Endothelial cell of umbilical vein (primary cell): ENCODE measurements at regions not wholly inside any gene's neighbourhood (a gene's known extent, or its start where the extent isn't known, plus 50 kb on each side); places are given as distances from the start of the nearest gene placed in this dataset.

Experiments used
- EZH2 ChIP-seq: IDR thresholded peaks from 2 replicates; pipeline ENCODE4 v1.6.1; 2012; ENCODE audit warnings: borderline replicate concordance, low read depth, mild to moderate bottlenecking, moderate library complexity, low read length, inconsistent platforms; ENCODE audit not compliant: severe bottlenecking
- FOS ChIP-seq: IDR thresholded peaks from 2 replicates; pipeline ENCODE4 v1.6.1; 2011; ENCODE audit warnings: mild to moderate bottlenecking, low read length, moderate library complexity, borderline replicate concordance; ENCODE audit not compliant: insufficient read depth
- GATA2 ChIP-seq: IDR thresholded peaks from 2 replicates; pipeline ENCODE4 v1.7.0; 2011; ENCODE audit warnings: low read depth, mild to moderate bottlenecking, moderate library complexity, mixed read lengths, low read length; ENCODE audit not compliant: insufficient read length, insufficient read depth
- JUN ChIP-seq: IDR thresholded peaks from 2 replicates; pipeline ENCODE4 v1.6.1; 2011; ENCODE audit warnings: borderline replicate concordance, low read depth; ENCODE audit not compliant: insufficient read length, insufficient read depth
- MYC ChIP-seq: IDR thresholded peaks from one replicate; pipeline ENCODE4 v1.6.1; 2011; ENCODE audit warnings: mild to moderate bottlenecking, low read depth, low read length
- POLR2A ChIP-seq: IDR thresholded peaks from 2 replicates; pipeline ENCODE4 v1.6.1; 2012; ENCODE audit warnings: low read depth, mild to moderate bottlenecking, control low read depth, low read length
- POLR2AphosphoS5 ChIP-seq: IDR thresholded peaks from 2 replicates; pipeline ENCODE4 v1.6.1; 2012; ENCODE audit warnings: low read depth, mild to moderate bottlenecking, control low read depth, low read length, moderate library complexity; ENCODE audit not compliant: insufficient read depth
- TF ChIP-seq, protein P1 (sequence below), 2 donors: IDR thresholded peaks; 1 replicate in 1 of 2; 2 replicates in 1 of 2; pipeline ENCODE4 v1.5.1; 2011; ENCODE audit warnings: low read length in 2 of 2, mild to moderate bottlenecking in 2 of 2, moderate library complexity in 2 of 2, control low read depth in 1 of 2, inconsistent platforms in 1 of 2, low read depth in 1 of 2; ENCODE audit not compliant: insufficient read depth in 1 of 2; ENCODE audit errors: extremely low read depth in 1 of 2
- TF ChIP-seq, protein P2 (sequence below): IDR thresholded peaks from 2 replicates; pipeline ENCODE4 v1.6.1; 2011; ENCODE audit not compliant: insufficient read depth, insufficient read length

DNA sequence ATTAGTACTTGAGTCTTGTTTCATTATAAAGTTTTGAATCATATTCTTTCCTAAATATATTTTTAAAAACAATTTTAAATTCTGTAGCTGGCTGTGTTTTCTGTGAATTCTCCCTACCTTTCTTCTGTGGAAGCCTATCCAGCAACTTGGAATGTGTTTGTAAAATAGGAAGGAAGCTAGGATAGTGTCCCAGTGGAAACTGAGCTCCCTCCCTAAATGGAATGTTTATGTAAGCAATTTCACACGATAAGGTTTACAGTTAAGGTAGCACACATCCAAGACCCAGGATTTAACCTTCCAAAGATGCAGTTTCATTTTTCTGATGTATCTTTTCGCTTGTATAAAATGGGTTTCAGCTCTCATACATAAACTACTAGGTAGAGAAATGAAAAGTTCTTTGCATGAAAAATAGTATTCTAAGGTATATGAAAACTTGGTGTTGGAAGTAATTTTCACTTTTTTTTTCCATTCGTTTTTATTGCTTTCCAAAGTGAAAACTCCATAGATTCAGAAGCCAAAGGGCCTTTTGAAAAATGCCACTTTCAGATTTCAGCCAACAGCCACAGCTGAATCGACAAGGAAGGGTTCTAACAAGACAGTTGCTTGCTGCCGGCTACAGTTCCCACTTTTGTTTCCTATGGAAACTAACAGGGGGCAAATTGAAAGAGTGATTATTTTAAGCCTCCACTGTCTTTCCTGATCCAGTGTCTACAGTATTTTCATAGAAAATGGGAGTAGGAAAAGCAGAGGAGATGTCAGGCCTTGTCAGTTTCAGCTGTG, 405.1 kb upstream of the POU3F3 start:
- TF ChIP-seq EZH2 = no peak
- TF ChIP-seq, protein P1, sequence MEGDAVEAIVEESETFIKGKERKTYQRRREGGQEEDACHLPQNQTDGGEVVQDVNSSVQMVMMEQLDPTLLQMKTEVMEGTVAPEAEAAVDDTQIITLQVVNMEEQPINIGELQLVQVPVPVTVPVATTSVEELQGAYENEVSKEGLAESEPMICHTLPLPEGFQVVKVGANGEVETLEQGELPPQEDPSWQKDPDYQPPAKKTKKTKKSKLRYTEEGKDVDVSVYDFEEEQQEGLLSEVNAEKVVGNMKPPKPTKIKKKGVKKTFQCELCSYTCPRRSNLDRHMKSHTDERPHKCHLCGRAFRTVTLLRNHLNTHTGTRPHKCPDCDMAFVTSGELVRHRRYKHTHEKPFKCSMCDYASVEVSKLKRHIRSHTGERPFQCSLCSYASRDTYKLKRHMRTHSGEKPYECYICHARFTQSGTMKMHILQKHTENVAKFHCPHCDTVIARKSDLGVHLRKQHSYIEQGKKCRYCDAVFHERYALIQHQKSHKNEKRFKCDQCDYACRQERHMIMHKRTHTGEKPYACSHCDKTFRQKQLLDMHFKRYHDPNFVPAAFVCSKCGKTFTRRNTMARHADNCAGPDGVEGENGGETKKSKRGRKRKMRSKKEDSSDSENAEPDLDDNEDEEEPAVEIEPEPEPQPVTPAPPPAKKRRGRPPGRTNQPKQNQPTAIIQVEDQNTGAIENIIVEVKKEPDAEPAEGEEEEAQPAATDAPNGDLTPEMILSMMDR (IDR thresholded peaks at IDR 0.05; ENCODE audit: extremely low read depth in 1 of 2, insufficient read depth in 1 of 2, low read depth in 1 of 2, low read length in 2 of 2) = no peak
- no peak for TF ChIP-seq POLR2A
- no peak for TF ChIP-seq POLR2AphosphoS5
- no peak for TF ChIP-seq MYC
- TF ChIP-seq GATA2 = no peak
- TF ChIP-seq, protein P2, sequence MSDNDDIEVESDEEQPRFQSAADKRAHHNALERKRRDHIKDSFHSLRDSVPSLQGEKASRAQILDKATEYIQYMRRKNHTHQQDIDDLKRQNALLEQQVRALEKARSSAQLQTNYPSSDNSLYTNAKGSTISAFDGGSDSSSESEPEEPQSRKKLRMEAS = no peak
- no peak for TF ChIP-seq JUN
- no peak for TF ChIP-seq FOS
